K562 (cell line): ENCODE measurements at regions not wholly inside any gene's neighbourhood (a gene's known extent, or its start where the extent isn't known, plus 50 kb on each side); places are given as distances from the start of the nearest gene placed in this dataset.

Experiments
- ASH1L ChIP-seq: fragments of 450-650 bp; IDR thresholded peaks from 2 replicates; pipeline ENCODE4 v1.6.1; 2018; ENCODE audit warnings: borderline replicate concordance, mild to moderate bottlenecking, low read depth; ENCODE audit not compliant: partially characterized antibody
- ETS1 ChIP-seq: conservative IDR thresholded peaks from 2 replicates; pipeline ENCODE4 v1.6.1; 2011; ENCODE audit warnings: low read depth, mild to moderate bottlenecking, low read length; ENCODE audit not compliant: control insufficient read depth
- MCM3 ChIP-seq: fragments of 450-650 bp; IDR thresholded peaks from 2 replicates; pipeline ENCODE4 v1.6.1; 2016
- MCM5 ChIP-seq: fragments of 450-650 bp; IDR thresholded peaks from 2 replicates; pipeline ENCODE4 v1.6.1; 2016; ENCODE audit warnings: low read depth
- MIER1 ChIP-seq: fragments of 450-650 bp; IDR thresholded peaks from 2 replicates; pipeline ENCODE4 v1.6.1; 2016; ENCODE audit warnings: antibody characterized with exemption, mild to moderate bottlenecking, low read depth
- NR4A1 ChIP-seq, 2 experiments: fragments of 250-450 bp in 1 of 2; fragments of 450-650 bp in 1 of 2; sonication (Bioruptor Pico) in 1 of 2; IDR thresholded peaks; 2 replicates each; pipeline versions ENCODE4 v1.4.0 to v1.6.1; 2016 to 2020; ENCODE audit warnings: mild to moderate bottlenecking in 2 of 2, missing compliant biosample characterization in 1 of 2, missing genetic modification characterization in 1 of 2, moderate library complexity in 1 of 2
- STAT5A ChIP-seq: IDR thresholded peaks from 2 replicates; pipeline ENCODE4 v1.6.1; 2012; ENCODE audit warnings: low read length, inconsistent platforms, borderline replicate concordance
- ZKSCAN8 ChIP-seq: fragments of 200-800 bp; sonication (Bioruptor generic); IDR thresholded peaks from 2 replicates; pipeline ENCODE4 v1.6.1; 2016; ENCODE audit warnings: missing genetic modification characterization, missing compliant biosample characterization
- ZNF407 ChIP-seq: fragments of 450-650 bp; IDR thresholded peaks from 2 replicates; pipeline ENCODE4 v1.6.1; 2016; ENCODE audit warnings: low read depth
- ZNF57 ChIP-seq: fragments of 450-650 bp; formaldehyde crosslinking; IDR thresholded peaks from 2 replicates; pipeline ENCODE4 v1.4.0; 2020; ENCODE audit warnings: mild to moderate bottlenecking, moderate library complexity
- TF ChIP-seq, protein P1 (sequence below): sonication (generic); formaldehyde crosslinking; IDR thresholded peaks from 2 replicates; pipeline ENCODE4 v1.9.0; 2022; ENCODE audit warnings: mild to moderate bottlenecking, missing genetic modification reagents

GRCh38 chrX:69258893-69259292 is 93.6 kb upstream of the PJA1 start (continued):
- TF ChIP-seq ZNF57 (no peak), ASH1L (no peak), MIER1 (no peak), STAT5A (no peak), ZNF407 (no peak), NR4A1 (CRISPR knock-in tag; IDR thresholded peaks at IDR 0.05) (no peak), NR4A1 (tag; IDR thresholded peaks at IDR 0.05) (no peak), ZKSCAN8 (no peak), MCM3 (no peak), ETS1 (no peak), MCM5 (no peak)
- TF ChIP-seq, protein P1, sequence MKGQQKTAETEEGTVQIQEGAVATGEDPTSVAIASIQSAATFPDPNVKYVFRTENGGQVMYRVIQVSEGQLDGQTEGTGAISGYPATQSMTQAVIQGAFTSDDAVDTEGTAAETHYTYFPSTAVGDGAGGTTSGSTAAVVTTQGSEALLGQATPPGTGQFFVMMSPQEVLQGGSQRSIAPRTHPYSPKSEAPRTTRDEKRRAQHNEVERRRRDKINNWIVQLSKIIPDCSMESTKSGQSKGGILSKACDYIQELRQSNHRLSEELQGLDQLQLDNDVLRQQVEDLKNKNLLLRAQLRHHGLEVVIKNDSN (CRISPR knock-in tag) = no peak
